ENCODE measurements at regions not wholly inside any gene's neighbourhood (a gene's known extent, or its start where the extent isn't known, plus 50 kb on each side); places are given as distances from the start of the nearest gene placed in this dataset.
"Not testable (repeated sequence)": the region's sequence is repeated elsewhere in the genome, so short reads cannot be mapped to it uniquely, and the experiment has no call there.

- not testable (repeated sequence) for TF ChIP-seq EP300, CTCF, POLR2AphosphoS5, POLR2A (IDR thresholded peaks at IDR 0.05)
Observed at GRCh38 chr13:22941495-22941894, 239.3 kb upstream of the SGCG start.
